Stimulated activated memory B cell treated with anti-CD40 and anti-IgM and Interleukin-4, amounts not matched to agents 10 μg/mL and 1 μg/mL and 100 μg/mL, for 72 hours (primary cell): ENCODE measurements at regions not wholly inside any gene's neighbourhood (a gene's known extent, or its start where the extent isn't known, plus 50 kb on each side); places are given as distances from the start of the nearest gene placed in this dataset.
"Not testable (repeated sequence)": the region's sequence is repeated elsewhere in the genome, so short reads cannot be mapped to it uniquely, and the experiment has no call there.

Source experiments
- ATAC-seq: fragments of 150-1000 bp; cut with Tn5 transposase; 2 replicates; pipeline ENCODE4 v1.10.0; 2021
- H3K27ac Mint-ChIP-seq: one replicate; pipeline ENCODE4 v1.8.0; 2022; ENCODE audit warnings: mild to moderate bottlenecking, mixed read lengths
- H3K27me3 Mint-ChIP-seq: one replicate; pipeline ENCODE4 v1.8.0; 2022; ENCODE audit warnings: mixed read lengths
- H3K36me3 Mint-ChIP-seq: one replicate; pipeline ENCODE4 v1.8.0; 2022; ENCODE audit warnings: mixed read lengths
- H3K4me1 Mint-ChIP-seq: one replicate; pipeline ENCODE4 v1.8.0; 2022; ENCODE audit warnings: mixed read lengths
- H3K4me3 Mint-ChIP-seq: one replicate; pipeline ENCODE4 v1.8.0; 2022; ENCODE audit warnings: mild to moderate bottlenecking, moderate library complexity, mixed read lengths
- H3K9me3 Mint-ChIP-seq: one replicate; pipeline ENCODE4 v1.8.0; 2022; ENCODE audit warnings: mixed read lengths

DNA sequence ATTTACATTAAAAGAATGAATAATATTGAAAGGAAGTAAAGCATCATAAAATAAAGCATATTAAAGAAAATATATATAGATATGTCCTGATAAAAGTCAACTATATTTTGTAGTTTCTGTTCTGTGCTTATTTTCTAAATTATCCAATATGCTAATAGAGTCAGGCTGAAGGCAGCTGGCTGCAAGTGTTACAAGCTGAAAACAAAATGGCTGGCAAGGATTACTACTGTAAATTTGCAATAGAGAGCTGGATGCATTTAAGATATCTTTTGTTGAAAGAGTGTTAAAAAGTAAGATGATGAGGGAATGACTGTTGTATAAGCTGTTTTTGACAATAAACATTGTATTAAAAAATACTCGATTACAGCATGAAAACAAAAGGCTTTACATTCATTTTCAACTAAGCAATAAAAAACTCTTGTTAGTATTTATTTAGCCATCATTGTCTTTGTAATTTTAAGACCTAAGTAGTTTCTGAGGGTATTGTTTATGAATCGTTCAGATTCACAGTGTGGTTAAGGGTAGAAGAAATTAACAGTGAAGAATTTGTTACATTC is 76.3 kb downstream of the TANC2 start:
- H3K4me1 Mint-ChIP-seq = peaks cover 6% of the 10 kb centered on the region
- no peak overlapping the region for H3K27ac Mint-ChIP-seq
- no peaks in the 10 kb centered on the region for H3K27me3 Mint-ChIP-seq
- no peaks in the 10 kb centered on the region for H3K36me3 Mint-ChIP-seq
- no peak overlapping the region for H3K4me3 Mint-ChIP-seq
- no peaks in the 10 kb centered on the region for H3K9me3 Mint-ChIP-seq
- ATAC-seq = no peak

DNA sequence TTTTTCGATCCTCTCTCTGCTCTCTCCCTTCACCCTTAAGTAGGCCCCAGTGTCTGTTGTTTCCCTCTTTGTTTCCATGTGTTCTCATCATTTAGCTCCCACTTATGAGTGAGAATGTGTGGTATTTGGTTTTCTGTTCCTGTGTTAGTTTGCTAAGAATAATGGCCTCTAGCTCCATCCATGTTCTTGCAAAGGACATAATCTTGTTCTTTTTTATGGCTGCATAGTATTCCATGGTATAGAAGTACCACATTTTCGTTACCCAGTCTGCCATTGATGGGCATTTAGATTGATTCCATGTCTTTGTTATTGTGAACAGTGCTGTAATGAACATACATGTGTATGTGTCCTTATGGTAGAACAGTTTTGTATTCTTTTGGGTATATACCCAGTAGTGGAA is 91.5 kb downstream of the TANC2 start:
- not testable (repeated sequence) for H3K4me3 Mint-ChIP-seq, H3K9me3 Mint-ChIP-seq, H3K27ac Mint-ChIP-seq, H3K27me3 Mint-ChIP-seq, H3K4me1 Mint-ChIP-seq, H3K36me3 Mint-ChIP-seq, ATAC-seq

DNA sequence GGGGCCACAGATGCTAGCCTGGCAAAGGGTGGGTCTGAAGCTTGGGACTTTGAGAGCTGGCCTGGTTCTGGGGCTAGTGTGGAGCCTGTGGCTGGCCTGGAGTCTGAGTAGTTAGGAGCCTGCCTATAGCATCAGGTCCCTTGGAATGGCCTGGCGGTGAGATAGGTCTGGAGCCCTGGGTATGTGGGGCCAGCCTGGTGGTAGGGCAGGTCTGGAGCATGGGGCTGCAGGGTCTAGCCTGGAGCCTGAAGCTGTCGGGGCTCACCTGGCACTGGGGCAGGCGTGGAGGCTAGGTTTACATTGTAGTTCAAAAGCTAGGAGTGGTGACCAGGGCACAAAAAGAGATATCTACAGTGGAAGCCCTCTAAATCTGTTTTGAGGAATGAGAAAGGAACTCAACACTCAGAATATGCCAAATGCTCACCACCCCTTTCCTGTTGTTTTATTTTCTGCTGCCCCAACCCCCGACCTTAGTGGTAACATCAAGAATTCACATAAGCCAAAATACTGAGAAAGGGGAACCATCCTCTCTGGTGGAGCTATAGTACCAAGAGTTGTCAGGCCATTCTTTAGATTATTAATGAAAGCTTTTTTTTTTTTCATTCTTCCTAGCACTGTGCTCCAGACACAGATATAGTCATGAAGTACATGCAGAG is 100.3 kb downstream of the TANC2 start:
- no peaks in the 10 kb centered on the region for H3K36me3 Mint-ChIP-seq
- no peaks in the 10 kb centered on the region for H3K4me1 Mint-ChIP-seq
- H3K27me3 Mint-ChIP-seq = peaks cover 18% of the 10 kb centered on the region
- no peak overlapping the region for H3K4me3 Mint-ChIP-seq
- no peak overlapping the region for H3K27ac Mint-ChIP-seq
- no peak for ATAC-seq
- no peaks in the 10 kb centered on the region for H3K9me3 Mint-ChIP-seq

DNA sequence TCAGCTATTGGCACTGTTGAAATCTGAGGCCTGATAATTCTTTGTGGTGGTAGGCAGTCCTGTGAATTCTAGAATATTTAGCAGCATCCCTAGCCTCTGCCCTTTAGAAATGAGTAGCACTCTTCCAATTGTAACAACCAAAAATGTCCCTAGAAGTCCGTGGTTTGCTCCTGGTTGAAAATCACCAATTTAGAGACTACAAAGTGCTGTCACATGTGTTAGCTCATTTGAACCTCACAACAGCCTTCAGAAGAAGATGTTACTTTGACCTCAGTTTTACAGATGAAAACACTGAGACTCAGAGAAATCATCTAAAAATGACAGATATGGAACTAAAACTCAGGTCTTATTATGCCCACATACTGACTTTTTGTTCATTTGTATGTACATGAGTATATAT is 103.2 kb downstream of the TANC2 start:
- no peak overlapping the region for H3K4me3 Mint-ChIP-seq
- peaks cover 18% of the 10 kb centered on the region for H3K27me3 Mint-ChIP-seq
- no peaks in the 10 kb centered on the region for H3K4me1 Mint-ChIP-seq
- no peaks in the 10 kb centered on the region for H3K36me3 Mint-ChIP-seq
- no peaks in the 10 kb centered on the region for H3K9me3 Mint-ChIP-seq
- no peak for ATAC-seq
- H3K27ac Mint-ChIP-seq = no peak overlapping the region

DNA sequence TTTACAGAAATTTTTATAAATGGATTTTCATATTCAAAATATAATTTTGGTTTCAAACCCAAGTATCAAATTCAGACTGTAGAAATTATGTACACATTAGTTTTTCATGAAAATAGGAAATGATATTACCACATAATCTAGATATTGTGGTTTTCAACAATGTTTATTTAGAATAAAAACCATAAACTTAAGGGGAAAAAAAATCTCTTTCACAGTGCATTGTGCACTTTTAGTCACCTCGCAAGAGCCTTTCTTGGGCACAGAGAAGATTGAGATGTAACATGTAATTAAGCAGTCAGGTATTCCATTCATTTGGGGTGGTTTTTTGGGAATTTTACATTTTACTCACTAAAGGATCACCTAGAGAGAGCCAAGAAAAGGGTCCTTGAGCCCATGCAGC is 104.0 kb downstream of the TANC2 start:
- H3K4me1 Mint-ChIP-seq = no peaks in the 10 kb centered on the region
- no peak overlapping the region for H3K4me3 Mint-ChIP-seq
- H3K9me3 Mint-ChIP-seq = no peaks in the 10 kb centered on the region
- no peak for ATAC-seq
- no peak overlapping the region for H3K27ac Mint-ChIP-seq
- peaks cover 14% of the 10 kb centered on the region for H3K27me3 Mint-ChIP-seq
- H3K36me3 Mint-ChIP-seq = no peaks in the 10 kb centered on the region

DNA sequence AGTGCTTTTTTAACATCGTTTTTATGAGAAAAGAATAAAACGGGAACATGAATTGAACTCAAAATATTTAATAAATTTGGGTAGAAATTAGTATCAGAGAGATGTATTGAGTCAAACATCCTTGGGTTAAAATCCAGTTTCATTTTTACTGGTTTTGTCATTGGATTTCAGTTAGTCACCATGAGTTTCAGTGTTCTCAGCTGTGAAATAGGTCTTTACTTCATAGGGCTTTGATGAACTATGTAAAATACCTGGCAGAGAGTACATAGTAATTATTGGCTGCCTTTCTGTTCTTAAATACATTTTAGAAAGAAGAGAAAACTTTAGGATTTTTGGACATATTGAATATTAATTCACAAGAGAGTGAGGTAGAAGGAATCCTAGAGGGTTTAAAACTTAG is 105.8 kb downstream of the TANC2 start:
- no peaks in the 10 kb centered on the region for H3K27me3 Mint-ChIP-seq
- H3K4me1 Mint-ChIP-seq = no peaks in the 10 kb centered on the region
- H3K36me3 Mint-ChIP-seq = no peaks in the 10 kb centered on the region
- no peak for ATAC-seq
- no peak overlapping the region for H3K27ac Mint-ChIP-seq
- H3K9me3 Mint-ChIP-seq = no peaks in the 10 kb centered on the region
- no peak overlapping the region for H3K4me3 Mint-ChIP-seq

DNA sequence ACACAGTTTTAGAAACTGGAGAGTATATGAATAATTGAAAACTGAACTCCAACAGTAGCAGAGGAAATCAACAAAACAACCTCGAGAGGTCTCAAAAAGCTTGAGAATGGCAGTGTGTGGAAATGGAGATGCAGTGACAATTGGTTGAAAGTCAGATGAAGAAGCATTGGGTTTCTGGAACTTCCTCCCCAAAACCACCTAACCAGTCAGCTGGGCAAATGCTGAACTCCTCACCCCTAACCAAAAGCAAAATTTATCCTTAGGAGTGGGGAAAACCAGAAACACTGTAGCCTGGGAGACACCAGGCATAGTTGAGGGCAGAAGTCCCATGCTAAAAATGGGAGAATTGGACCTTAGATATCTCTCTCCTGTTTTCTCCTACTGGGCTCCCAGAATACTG is 109.9 kb downstream of the TANC2 start:
- Mint-ChIP-seq H3K9me3 (no peaks in the 10 kb centered on the region), H3K4me1 (no peaks in the 10 kb centered on the region), H3K36me3 (no peaks in the 10 kb centered on the region), H3K27ac (no peak overlapping the region), H3K27me3 (no peaks in the 10 kb centered on the region), H3K4me3 (no peak overlapping the region)
- no peak for ATAC-seq

DNA sequence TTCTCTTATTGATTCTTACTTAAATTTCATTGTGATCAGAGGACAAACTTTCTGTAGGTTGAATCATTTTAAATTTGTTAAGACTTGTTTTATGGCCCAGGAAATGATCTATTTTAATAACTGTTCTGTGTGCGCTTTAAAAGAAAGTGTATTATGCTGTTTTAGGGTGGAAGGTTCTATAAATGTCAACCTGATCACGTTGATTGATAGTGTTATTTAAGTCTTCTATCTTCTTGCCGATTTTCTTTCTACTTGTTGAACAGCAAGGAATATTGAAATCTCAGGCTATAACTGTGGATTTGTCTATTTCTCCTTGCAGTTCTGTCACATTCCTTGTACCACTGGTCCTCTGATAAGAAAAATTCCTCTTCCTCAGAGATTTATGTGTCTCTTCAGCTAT is 112.7 kb downstream of the TANC2 start:
- Mint-ChIP-seq H3K9me3 (no peaks in the 10 kb centered on the region), H3K27me3 (no peaks in the 10 kb centered on the region), H3K27ac (no peak overlapping the region), H3K4me1 (no peaks in the 10 kb centered on the region), H3K36me3 (no peaks in the 10 kb centered on the region), H3K4me3 (no peak overlapping the region)
- no peak for ATAC-seq

DNA sequence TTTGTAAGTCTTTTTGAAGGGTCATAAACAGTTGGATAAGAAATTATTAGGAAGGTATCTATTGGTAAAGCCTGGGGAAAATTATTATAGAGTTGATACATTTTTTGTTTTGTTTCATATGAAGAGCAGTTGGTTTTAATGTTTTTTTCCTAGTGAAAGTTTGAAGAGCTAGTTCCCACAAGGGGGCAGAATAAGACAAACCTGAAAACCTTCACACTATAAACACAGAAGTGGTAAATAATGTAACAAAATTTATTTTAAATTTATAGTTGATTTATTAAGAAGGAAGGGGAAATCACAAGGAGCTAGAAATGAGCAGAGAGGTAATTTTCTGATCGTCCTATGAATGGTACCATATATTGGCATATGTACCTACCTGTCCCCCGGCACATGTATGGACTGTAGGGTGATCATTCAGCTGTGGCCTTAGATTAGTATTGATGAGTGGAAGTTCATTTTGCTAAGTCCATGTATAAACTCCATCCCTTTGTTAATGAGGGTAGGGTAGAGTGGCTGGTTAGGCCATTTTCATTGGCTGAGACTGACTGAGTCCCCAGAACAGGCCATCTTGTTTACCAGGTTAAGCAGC is 116.3 kb downstream of the TANC2 start:
- no peak for ATAC-seq
- H3K4me1 Mint-ChIP-seq = no peaks in the 10 kb centered on the region
- no peak overlapping the region for H3K4me3 Mint-ChIP-seq

DNA sequence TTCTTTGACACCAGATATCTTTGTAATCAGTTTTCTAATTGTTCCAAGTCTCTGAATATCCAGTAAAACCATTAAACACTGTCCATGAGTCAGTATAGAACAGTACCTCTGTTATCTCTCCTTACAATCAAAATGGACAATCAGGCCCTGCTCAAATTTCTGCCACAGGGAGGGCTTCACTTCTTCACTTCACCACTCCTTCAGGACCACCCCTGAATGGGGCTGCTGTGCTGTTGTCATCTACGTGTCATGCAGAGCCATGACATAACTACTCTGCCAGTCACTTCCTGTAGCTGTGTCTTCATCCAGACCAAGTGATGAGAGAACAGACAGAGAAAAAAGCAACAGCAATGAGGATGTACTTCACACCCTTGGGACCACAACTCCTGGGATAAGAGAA is 116.9 kb downstream of the TANC2 start:
- H3K4me1 Mint-ChIP-seq = no peaks in the 10 kb centered on the region
- H3K27me3 Mint-ChIP-seq = no peaks in the 10 kb centered on the region
- no peak overlapping the region for H3K27ac Mint-ChIP-seq
- peak; percentile 39 for ATAC-seq
- H3K4me3 Mint-ChIP-seq = no peak overlapping the region
- H3K36me3 Mint-ChIP-seq = peaks cover 7% of the 10 kb centered on the region
- H3K9me3 Mint-ChIP-seq = peaks cover 6% of the 10 kb centered on the region

More for the DNA sequence above, 116.3 kb downstream of the TANC2 start:
- Mint-ChIP-seq H3K27ac (no peak overlapping the region), H3K9me3 (peaks cover 5% of the 10 kb centered on the region), H3K36me3 (peaks cover 6% of the 10 kb centered on the region), H3K27me3 (no peaks in the 10 kb centered on the region)

DNA sequence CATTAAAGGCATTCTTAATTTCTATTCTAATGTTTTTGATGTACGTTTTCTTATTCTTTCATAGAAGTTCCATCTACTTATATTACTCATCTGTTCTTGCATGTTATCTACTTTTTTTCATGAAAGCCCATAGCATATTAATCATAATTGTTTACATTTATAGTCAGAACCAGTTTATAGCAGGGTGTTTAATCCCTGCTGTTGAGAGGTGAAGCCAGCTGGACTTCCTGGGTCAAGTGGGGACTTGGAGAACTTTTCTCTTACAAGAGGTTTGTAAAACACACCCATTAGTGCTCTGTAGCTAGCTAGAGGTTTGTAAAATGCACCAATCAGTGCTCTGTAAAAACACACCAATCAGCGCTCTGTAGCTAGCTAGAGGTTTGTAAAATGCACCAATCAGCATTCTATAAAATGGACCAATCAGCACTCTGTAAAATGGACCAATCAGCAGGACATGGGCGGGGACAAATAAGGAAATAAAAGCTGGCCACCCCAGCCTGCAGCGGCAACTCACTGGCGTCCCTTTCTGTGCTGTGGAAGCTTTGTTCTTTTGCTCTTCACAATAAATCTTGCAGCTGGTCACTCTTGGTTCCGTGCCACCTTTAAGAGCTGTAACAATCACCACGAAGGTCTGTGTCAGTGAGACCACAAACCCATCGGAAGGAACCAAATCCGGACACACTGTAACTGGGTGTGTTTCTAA is 120.6 kb downstream of the TANC2 start:
- Mint-ChIP-seq H3K4me3 (no peak overlapping the region), H3K9me3 (peaks cover 9% of the 10 kb centered on the region), H3K27me3 (no peaks in the 10 kb centered on the region), H3K27ac (no peak overlapping the region), H3K4me1 (no peaks in the 10 kb centered on the region), H3K36me3 (peaks cover 7% of the 10 kb centered on the region)
- ATAC-seq = no peak

DNA sequence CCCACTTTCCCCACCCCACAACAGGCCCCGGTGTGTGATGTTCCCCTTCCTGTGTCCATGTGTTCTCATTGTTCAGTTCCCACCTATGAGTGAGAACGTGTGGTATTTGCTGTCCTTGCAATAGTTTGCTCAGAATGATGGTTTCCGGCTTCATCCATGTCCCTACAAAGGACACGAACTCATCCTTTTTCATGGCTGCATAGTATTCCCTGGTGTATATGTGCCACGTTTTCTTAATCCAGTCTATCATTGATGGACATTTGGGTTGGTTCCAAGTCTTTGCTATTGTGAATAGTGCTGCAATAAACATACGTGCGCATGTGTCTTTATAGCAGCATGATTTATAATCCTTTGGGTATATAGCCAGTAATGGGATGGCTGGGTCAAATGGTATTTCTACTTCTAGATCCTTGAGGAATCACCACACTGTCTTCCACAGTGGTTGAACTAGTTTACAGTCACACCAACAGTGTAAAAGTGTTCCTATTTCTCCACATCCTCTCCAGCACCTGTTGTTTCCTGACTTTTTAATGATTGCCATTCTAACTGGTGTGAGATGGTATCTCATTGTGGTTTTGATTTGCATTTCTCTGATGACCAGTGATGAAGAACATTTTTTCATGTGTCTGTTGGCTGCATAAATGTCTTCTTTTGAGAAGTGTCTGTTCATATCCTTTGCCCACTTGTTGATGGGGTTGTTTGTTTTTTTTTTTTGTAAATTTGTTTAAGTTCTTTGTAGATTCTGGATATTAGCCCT is 124.5 kb downstream of the TANC2 start:
- H3K9me3 Mint-ChIP-seq = peaks cover 11% of the 10 kb centered on the region
- not testable (repeated sequence) for H3K27ac Mint-ChIP-seq, ATAC-seq

DNA sequence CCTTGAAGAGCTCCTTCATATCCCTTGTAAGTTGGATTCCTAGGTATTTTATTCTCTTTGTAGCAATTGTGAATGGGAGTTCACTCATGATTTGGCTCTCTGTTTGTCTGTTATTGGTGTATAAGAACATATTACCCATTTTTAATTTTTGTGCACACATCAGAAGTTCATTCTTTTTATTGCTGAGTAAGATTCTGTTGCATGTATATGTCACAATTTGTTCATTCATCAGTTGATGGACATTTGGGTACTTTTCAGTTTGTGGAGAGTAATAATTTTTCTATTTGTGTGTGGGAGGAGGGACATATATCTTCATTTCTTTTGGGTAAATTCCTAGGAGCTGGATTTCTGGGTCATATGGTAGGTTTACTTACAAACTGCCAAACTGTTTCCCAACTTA is 125.9 kb downstream of the TANC2 start:
- not testable (repeated sequence) for H3K36me3 Mint-ChIP-seq, ATAC-seq, H3K27ac Mint-ChIP-seq, H3K4me3 Mint-ChIP-seq, H3K4me1 Mint-ChIP-seq, H3K27me3 Mint-ChIP-seq
- peaks cover 10% of the 10 kb centered on the region for H3K9me3 Mint-ChIP-seq

More for the DNA sequence above, 124.5 kb downstream of the TANC2 start:
- H3K27me3 Mint-ChIP-seq, H3K4me3 Mint-ChIP-seq, H3K4me1 Mint-ChIP-seq, H3K36me3 Mint-ChIP-seq: not testable (repeated sequence)

DNA sequence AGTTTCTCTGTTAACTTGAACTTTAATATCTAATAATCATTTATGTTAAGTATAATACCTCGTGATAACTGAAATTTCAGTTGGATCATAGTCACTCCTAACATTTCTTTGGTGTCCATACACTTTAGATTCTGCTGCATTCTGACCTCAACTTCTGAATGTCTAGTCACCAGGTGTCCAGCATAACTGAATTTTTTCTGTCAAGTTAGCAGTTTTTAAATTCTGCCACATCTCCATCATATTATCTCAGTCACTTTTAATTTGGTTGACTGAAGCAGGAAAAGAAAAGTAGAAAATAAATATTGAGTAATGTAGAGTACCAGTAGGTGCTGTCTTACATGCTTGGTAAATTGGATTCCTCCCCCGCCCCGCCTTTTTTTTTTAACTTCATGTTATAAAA is 128.6 kb downstream of the TANC2 start:
- no peaks in the 10 kb centered on the region for H3K36me3 Mint-ChIP-seq

DNA sequence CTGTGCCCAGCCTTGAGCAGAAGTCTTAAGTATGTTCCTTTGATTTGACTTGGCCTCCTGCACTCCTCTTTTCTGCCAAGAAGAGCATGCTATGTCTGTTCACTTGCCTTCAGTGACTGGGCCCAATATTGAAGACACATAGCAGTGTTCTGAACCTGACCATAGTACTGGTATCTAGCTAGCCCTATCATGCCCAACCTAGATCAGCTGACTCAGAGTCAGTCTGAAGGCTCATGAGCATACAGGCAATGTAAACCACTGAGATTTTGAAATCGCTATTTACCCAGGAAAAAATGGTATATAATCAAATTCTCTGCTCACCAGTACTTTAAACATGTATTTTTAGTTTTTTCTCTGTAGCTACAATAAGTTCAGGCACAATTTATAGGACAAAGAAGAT is 129.4 kb downstream of the TANC2 start:
- Mint-ChIP-seq H3K4me1 (no peaks in the 10 kb centered on the region), H3K4me3 (no peak overlapping the region), H3K36me3 (no peaks in the 10 kb centered on the region), H3K27ac (no peak overlapping the region), H3K27me3 (no peaks in the 10 kb centered on the region), H3K9me3 (peaks cover 4% of the 10 kb centered on the region)
- no peak for ATAC-seq

More for the DNA sequence above, 128.6 kb downstream of the TANC2 start:
- no peak for ATAC-seq
- no peak overlapping the region for H3K27ac Mint-ChIP-seq
- H3K4me3 Mint-ChIP-seq = no peak overlapping the region
- no peaks in the 10 kb centered on the region for H3K4me1 Mint-ChIP-seq
- H3K27me3 Mint-ChIP-seq = no peaks in the 10 kb centered on the region
- peaks cover 5% of the 10 kb centered on the region for H3K9me3 Mint-ChIP-seq
